Ishikawa (cell line): ENCODE measurements at regions not wholly inside any gene's neighbourhood (a gene's known extent, or its start where the extent isn't known, plus 50 kb on each side); places are given as distances from the start of the nearest gene placed in this dataset.

Experiments
- CEBPB ChIP-seq: IDR thresholded peaks from 2 replicates; pipeline ENCODE4 v1.6.1; 2012
- CREB1 ChIP-seq: IDR thresholded peaks from 2 replicates; pipeline ENCODE4 v1.6.1; 2012; ENCODE audit warnings: low read depth
- EP300 ChIP-seq: IDR thresholded peaks from 2 replicates; pipeline ENCODE4 v1.6.1; 2012; ENCODE audit warnings: borderline replicate concordance
- FOXM1 ChIP-seq: IDR thresholded peaks from 2 replicates; pipeline ENCODE4 v1.6.1; 2012; ENCODE audit warnings: low read depth, borderline replicate concordance
- MAX ChIP-seq: IDR thresholded peaks from 2 replicates; pipeline ENCODE4 v1.6.1; 2012
- RAD21 ChIP-seq: IDR thresholded peaks from 2 replicates; pipeline ENCODE4 v1.6.1; 2012; ENCODE audit warnings: low read depth
- TAF1 ChIP-seq: IDR thresholded peaks from 2 replicates; pipeline ENCODE4 v1.6.1; 2012; ENCODE audit warnings: low read depth, mild to moderate bottlenecking
- TCF12 ChIP-seq: IDR thresholded peaks from 2 replicates; pipeline ENCODE4 v1.6.1; 2012; ENCODE audit warnings: low read depth
- TEAD4 ChIP-seq: IDR thresholded peaks from 2 replicates; pipeline ENCODE4 v1.6.1; 2012
- YY1 ChIP-seq: IDR thresholded peaks from 2 replicates; pipeline ENCODE4 v1.6.1; 2012; ENCODE audit warnings: low read depth
- TF ChIP-seq, protein P1 (sequence below): IDR thresholded peaks from 2 replicates; pipeline ENCODE4 v1.6.1; 2012; ENCODE audit warnings: low read depth, mild to moderate bottlenecking

DNA sequence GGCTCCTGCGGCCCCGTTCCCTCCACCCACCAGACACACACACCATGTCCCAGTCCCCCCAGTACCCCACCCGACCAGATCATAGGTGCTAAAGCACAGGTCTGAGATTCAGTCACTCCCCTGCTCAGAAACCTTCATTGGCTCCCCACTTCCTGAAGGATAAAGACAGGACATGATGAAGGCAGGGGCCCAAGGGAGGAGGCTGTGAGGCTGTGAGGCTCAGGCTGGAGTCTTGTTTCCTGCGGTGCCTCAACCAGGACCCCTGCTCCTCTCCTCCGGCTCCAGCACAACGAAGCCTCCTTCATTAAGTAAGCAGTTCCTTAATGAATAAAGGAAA, 81.1 kb downstream of the NCR2 start:
- TF ChIP-seq TAF1 (no peak), EP300 (no peak), YY1 (no peak), CREB1 (no peak), TEAD4 (no peak), CEBPB (no peak), RAD21 (no peak), MAX (no peak), FOXM1 (no peak), TCF12 (no peak)
- TF ChIP-seq, protein P1, sequence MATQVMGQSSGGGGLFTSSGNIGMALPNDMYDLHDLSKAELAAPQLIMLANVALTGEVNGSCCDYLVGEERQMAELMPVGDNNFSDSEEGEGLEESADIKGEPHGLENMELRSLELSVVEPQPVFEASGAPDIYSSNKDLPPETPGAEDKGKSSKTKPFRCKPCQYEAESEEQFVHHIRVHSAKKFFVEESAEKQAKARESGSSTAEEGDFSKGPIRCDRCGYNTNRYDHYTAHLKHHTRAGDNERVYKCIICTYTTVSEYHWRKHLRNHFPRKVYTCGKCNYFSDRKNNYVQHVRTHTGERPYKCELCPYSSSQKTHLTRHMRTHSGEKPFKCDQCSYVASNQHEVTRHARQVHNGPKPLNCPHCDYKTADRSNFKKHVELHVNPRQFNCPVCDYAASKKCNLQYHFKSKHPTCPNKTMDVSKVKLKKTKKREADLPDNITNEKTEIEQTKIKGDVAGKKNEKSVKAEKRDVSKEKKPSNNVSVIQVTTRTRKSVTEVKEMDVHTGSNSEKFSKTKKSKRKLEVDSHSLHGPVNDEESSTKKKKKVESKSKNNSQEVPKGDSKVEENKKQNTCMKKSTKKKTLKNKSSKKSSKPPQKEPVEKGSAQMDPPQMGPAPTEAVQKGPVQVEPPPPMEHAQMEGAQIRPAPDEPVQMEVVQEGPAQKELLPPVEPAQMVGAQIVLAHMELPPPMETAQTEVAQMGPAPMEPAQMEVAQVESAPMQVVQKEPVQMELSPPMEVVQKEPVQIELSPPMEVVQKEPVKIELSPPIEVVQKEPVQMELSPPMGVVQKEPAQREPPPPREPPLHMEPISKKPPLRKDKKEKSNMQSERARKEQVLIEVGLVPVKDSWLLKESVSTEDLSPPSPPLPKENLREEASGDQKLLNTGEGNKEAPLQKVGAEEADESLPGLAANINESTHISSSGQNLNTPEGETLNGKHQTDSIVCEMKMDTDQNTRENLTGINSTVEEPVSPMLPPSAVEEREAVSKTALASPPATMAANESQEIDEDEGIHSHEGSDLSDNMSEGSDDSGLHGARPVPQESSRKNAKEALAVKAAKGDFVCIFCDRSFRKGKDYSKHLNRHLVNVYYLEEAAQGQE = no peak
